ENCODE measurements at regions not wholly inside any gene's neighbourhood (a gene's known extent, or its start where the extent isn't known, plus 50 kb on each side); places are given as distances from the start of the nearest gene placed in this dataset.

- in situ Hi-C loops (cut with MboI; ENCODE audit: low pct_unique_long_range_greater_than_20kb, low sequenced_read_pairs, unreplicated experiment): no loop called here
- TF ChIP-seq, protein P1, sequence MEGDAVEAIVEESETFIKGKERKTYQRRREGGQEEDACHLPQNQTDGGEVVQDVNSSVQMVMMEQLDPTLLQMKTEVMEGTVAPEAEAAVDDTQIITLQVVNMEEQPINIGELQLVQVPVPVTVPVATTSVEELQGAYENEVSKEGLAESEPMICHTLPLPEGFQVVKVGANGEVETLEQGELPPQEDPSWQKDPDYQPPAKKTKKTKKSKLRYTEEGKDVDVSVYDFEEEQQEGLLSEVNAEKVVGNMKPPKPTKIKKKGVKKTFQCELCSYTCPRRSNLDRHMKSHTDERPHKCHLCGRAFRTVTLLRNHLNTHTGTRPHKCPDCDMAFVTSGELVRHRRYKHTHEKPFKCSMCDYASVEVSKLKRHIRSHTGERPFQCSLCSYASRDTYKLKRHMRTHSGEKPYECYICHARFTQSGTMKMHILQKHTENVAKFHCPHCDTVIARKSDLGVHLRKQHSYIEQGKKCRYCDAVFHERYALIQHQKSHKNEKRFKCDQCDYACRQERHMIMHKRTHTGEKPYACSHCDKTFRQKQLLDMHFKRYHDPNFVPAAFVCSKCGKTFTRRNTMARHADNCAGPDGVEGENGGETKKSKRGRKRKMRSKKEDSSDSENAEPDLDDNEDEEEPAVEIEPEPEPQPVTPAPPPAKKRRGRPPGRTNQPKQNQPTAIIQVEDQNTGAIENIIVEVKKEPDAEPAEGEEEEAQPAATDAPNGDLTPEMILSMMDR (IDR thresholded peaks at IDR 0.05; ENCODE audit: extremely low read depth, insufficient read depth, missing control alignments): no peak
- no peak for DNase-seq (ENCODE audit: low spot score)
Measured at GRCh38 chr2:180735799-180736198, 244.6 kb upstream of the UBE2E3 start.

- in situ Hi-C loops (cut with MboI; ENCODE audit: low pct_unique_long_range_greater_than_20kb, low sequenced_read_pairs, unreplicated experiment): no loop called here
- no peak for DNase-seq (ENCODE audit: low spot score)
- TF ChIP-seq, protein P1 (IDR thresholded peaks at IDR 0.05; ENCODE audit: extremely low read depth, insufficient read depth, missing control alignments): no peak
Measured at GRCh38 chr2:180734382-180734781, 246.0 kb upstream of the UBE2E3 start.

- TF ChIP-seq, protein P1 (IDR thresholded peaks at IDR 0.05; ENCODE audit: extremely low read depth, insufficient read depth, missing control alignments): no peak
- DNase-seq (ENCODE audit: low spot score): no peak
- in situ Hi-C loops (cut with MboI; ENCODE audit: low pct_unique_long_range_greater_than_20kb, low sequenced_read_pairs, unreplicated experiment): no loop called here
Measured at GRCh38 chr2:180733330-180733729, 247.1 kb upstream of the UBE2E3 start.

DNA sequence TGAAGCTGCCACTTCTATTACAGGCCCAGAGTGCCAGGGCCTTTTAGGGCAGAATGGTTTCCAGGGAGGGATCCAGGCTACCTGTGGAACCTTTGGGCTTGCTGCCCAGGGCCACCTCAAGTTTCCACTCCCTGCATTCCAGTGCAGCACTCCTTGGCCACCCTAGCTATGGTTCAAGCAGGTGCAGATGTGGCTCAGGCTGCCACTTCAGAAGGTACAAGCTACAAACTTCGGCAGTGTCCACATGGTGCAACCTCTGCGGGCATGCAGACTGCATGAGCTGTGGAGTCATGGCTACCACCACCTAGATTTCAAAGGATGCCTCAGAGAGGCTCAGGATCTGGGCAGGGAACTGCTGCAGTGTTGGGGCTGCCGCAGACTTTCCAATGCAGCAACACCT, 248.1 kb upstream of the UBE2E3 start:
- TF ChIP-seq, protein P1 (IDR thresholded peaks at IDR 0.05; ENCODE audit: extremely low read depth, insufficient read depth, missing control alignments): no peak
- no peak for DNase-seq (ENCODE audit: low spot score)
- in situ Hi-C loops (cut with MboI; ENCODE audit: low pct_unique_long_range_greater_than_20kb, low sequenced_read_pairs, unreplicated experiment): no loop called here

DNA sequence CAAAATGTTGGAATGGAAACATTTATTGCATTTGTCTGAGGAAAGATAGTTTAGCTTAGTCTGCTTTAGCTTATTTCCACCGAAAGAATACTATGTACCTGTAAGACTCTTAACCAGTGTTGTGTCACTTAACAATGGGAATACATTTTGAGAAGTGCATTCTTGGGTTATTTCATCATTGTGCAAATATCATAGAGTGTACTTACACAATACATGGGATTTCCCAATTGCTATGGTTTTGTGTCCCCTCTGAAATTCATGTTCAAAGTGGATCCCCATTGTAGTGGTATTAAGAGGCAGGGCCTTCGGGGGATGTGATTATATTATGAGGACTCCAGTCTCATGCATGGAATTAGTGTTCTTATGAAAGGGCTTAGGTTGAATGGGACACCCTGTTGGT, 249.4 kb upstream of the UBE2E3 start:
- in situ Hi-C loops (cut with MboI; ENCODE audit: low pct_unique_long_range_greater_than_20kb, low sequenced_read_pairs, unreplicated experiment): no loop called here
- TF ChIP-seq, protein P1 (IDR thresholded peaks at IDR 0.05; ENCODE audit: extremely low read depth, insufficient read depth, missing control alignments): no peak
- no peak for DNase-seq (ENCODE audit: low spot score)

GRCh38 chr2:180728928-180729559, 251.4 kb upstream of the UBE2E3 start:
- in situ Hi-C loops (cut with MboI; ENCODE audit: low pct_unique_long_range_greater_than_20kb, low sequenced_read_pairs, unreplicated experiment): no loop called here
- no peak for DNase-seq (ENCODE audit: low spot score)
- TF ChIP-seq, protein P1 (IDR thresholded peaks at IDR 0.05; ENCODE audit: extremely low read depth, insufficient read depth, missing control alignments): no peak
